ENCODE measurements at regions not wholly inside any gene's neighbourhood (a gene's known extent, or its start where the extent isn't known, plus 50 kb on each side); places are given as distances from the start of the nearest gene placed in this dataset.

- Histone ChIP-seq H3K36me3 (ENCODE audit: control insufficient read depth, insufficient read depth, low read length) (no peaks in the 10 kb centered on the region), H3K4me3 (ENCODE audit: insufficient read depth, low read depth, low read length) (no peak overlapping the region), H3K9me3 (ENCODE audit: control insufficient read depth, low read length) (no peaks in the 10 kb centered on the region), H3K4me1 (ENCODE audit: control insufficient read depth, insufficient read depth, low read length) (peaks cover 3% of the 10 kb centered on the region), H3K27ac (ENCODE audit: insufficient read depth, low read depth, low read length, poor library complexity, severe bottlenecking) (no peak overlapping the region), H3K27me3 (ENCODE audit: control insufficient read depth, insufficient read depth, low read length, poor library complexity, severe bottlenecking) (no peaks in the 10 kb centered on the region)
- 90% methylated on average over 4 of the region's 4 CpGs for WGBS, 2 experiments
These were observed 351.4 kb upstream of the NPVF start for GRCh38 chr7:25579778-25580075.

DNA sequence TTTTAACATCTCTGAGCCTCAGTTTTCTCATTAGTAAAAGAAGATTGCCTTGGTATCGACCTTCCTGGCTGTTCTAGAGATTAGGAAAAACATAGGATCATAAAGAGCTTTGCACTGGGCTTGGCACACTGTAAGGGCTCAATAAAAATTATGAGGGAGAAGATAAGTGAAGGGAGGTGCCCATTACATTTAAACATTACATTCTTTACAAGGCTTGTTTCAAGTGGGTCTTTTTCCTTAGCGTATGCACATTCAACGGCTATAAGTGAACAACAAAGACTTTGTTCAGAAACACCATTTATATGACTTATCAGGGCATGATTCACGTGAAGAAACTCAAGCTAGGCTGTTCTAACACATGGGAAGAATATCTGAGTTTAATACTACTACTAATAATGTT is 351.9 kb upstream of the NPVF start:
- WGBS, 2 experiments: 88 to 97% methylated on average over 4 of the region's 4 CpGs
- no peak overlapping the region for H3K4me3 ChIP-seq (ENCODE audit: insufficient read depth, low read depth, low read length)
- H3K27ac ChIP-seq (ENCODE audit: insufficient read depth, low read depth, low read length, poor library complexity, severe bottlenecking): no peak overlapping the region
- no peaks in the 10 kb centered on the region for H3K9me3 ChIP-seq (ENCODE audit: control insufficient read depth, low read length)
- no peaks in the 10 kb centered on the region for H3K27me3 ChIP-seq (ENCODE audit: control insufficient read depth, insufficient read depth, low read length, poor library complexity, severe bottlenecking)
- no peaks in the 10 kb centered on the region for H3K36me3 ChIP-seq (ENCODE audit: control insufficient read depth, insufficient read depth, low read length)
- H3K4me1 ChIP-seq (ENCODE audit: control insufficient read depth, insufficient read depth, low read length): peaks cover 3% of the 10 kb centered on the region

- H3K27me3 ChIP-seq (ENCODE audit: control insufficient read depth, insufficient read depth, low read length, poor library complexity, severe bottlenecking): no peaks in the 10 kb centered on the region
- H3K4me1 ChIP-seq (ENCODE audit: control insufficient read depth, insufficient read depth, low read length): peaks cover 3% of the 10 kb centered on the region
- H3K36me3 ChIP-seq (ENCODE audit: control insufficient read depth, insufficient read depth, low read length): no peaks in the 10 kb centered on the region
- H3K27ac ChIP-seq (ENCODE audit: insufficient read depth, low read depth, low read length, poor library complexity, severe bottlenecking): no peak overlapping the region
- H3K9me3 ChIP-seq (ENCODE audit: control insufficient read depth, low read length): no peaks in the 10 kb centered on the region
- WGBS, 2 experiments: 92 to 95% methylated on average over 2 of the region's 2 CpGs
- no peak overlapping the region for H3K4me3 ChIP-seq (ENCODE audit: insufficient read depth, low read depth, low read length)
These were observed 355.3 kb upstream of the NPVF start for GRCh38 chr7:25583621-25584020.

DNA sequence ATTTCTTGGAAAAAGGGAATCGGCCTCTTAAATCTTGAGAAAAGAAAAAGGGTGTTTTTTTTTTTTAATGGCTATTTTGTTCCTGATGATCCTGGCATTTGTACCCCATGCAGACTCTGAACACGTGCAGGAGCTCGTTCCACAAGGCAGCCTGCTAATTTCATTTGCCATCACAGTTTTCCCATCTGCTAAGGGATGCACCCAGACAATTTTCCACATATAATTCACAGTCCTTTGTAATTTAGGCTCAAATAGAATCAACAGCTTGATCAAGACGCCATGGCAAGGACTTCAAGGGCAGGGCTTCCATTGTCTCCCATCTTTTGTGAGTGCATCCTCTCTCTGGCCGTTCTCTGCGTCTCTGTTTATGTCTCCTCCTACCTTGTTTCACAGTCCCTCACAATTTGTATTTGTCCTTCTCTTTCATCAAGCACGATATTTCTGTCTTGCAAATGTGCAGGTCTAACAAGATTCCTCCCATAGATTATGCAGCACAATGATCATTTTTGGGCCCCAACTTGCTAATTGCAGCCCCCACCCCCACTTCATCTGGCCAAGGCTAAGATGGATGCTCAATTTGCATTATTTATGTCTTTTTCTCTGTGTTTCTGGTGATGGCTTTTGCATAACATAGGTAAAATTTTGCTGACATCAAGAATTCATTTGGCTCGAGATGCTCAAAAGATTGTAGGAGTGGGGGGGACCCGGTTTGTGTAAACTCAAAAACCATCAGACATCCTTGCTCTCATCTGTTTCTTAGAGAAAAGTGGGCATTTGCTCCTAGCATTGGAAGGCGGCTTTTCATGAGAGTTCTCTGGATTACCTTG is 356.0 kb upstream of the NPVF start:
- H3K27me3 ChIP-seq (ENCODE audit: control insufficient read depth, insufficient read depth, low read length, poor library complexity, severe bottlenecking): no peaks in the 10 kb centered on the region
- H3K9me3 ChIP-seq (ENCODE audit: control insufficient read depth, low read length): no peaks in the 10 kb centered on the region
- WGBS, 2 experiments: 85 to 90% methylated on average over 10 of the region's 10 CpGs
- H3K4me1 ChIP-seq (ENCODE audit: control insufficient read depth, insufficient read depth, low read length): peaks cover 2% of the 10 kb centered on the region
- H3K36me3 ChIP-seq (ENCODE audit: control insufficient read depth, insufficient read depth, low read length): no peaks in the 10 kb centered on the region
- H3K27ac ChIP-seq (ENCODE audit: insufficient read depth, low read depth, low read length, poor library complexity, severe bottlenecking): no peak overlapping the region
- no peak overlapping the region for H3K4me3 ChIP-seq (ENCODE audit: insufficient read depth, low read depth, low read length)

DNA sequence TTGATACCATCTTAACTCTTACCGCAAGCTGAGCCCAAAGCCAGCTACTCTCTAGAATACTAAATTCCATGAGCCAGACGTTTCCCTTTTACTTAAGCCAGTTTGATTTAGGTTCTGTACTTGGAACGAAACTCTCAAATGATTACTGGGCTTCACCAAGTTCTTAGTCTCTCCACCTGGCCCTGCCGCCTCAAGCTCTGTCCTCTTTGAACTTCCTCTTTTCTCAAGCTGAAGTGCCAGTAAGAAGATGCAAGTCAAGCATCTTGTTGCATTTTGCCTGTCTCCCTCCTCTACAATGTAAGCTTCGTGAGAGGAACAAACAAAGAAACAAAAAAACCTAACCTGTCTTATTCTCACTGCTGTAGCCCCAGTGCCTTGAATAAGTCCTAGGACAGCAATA is 358.2 kb upstream of the NPVF start:
- no peaks in the 10 kb centered on the region for H3K9me3 ChIP-seq (ENCODE audit: control insufficient read depth, low read length)
- no peaks in the 10 kb centered on the region for H3K4me1 ChIP-seq (ENCODE audit: control insufficient read depth, insufficient read depth, low read length)
- H3K4me3 ChIP-seq (ENCODE audit: insufficient read depth, low read depth, low read length): no peak overlapping the region
- H3K27ac ChIP-seq (ENCODE audit: insufficient read depth, low read depth, low read length, poor library complexity, severe bottlenecking): no peak overlapping the region
- whole genome bisulfite sequencing, 2 experiments: 91 to 95% methylated on average over 5 of the region's 5 CpGs
- no peaks in the 10 kb centered on the region for H3K27me3 ChIP-seq (ENCODE audit: control insufficient read depth, insufficient read depth, low read length, poor library complexity, severe bottlenecking)
- no peaks in the 10 kb centered on the region for H3K36me3 ChIP-seq (ENCODE audit: control insufficient read depth, insufficient read depth, low read length)

GRCh38 chr7:25594122-25594521 is 365.8 kb upstream of the NPVF start:
- H3K4me1 ChIP-seq (ENCODE audit: control insufficient read depth, insufficient read depth, low read length): no peaks in the 10 kb centered on the region
- no peak overlapping the region for H3K27ac ChIP-seq (ENCODE audit: insufficient read depth, low read depth, low read length, poor library complexity, severe bottlenecking)
- WGBS, 2 experiments: 90 to 98% methylated on average over 2 to 3 of the region's 3 CpGs

GRCh38 chr7:25594728-25595127 is 366.4 kb upstream of the NPVF start:
- H3K36me3 ChIP-seq (ENCODE audit: control insufficient read depth, insufficient read depth, low read length): no peaks in the 10 kb centered on the region
- no peaks in the 10 kb centered on the region for H3K9me3 ChIP-seq (ENCODE audit: control insufficient read depth, low read length)
- no peak overlapping the region for H3K27ac ChIP-seq (ENCODE audit: insufficient read depth, low read depth, low read length, poor library complexity, severe bottlenecking)
- WGBS, 2 experiments: 80 to 88% methylated on average over 2 of the region's 2 CpGs
- no peaks in the 10 kb centered on the region for H3K27me3 ChIP-seq (ENCODE audit: control insufficient read depth, insufficient read depth, low read length, poor library complexity, severe bottlenecking)
- H3K4me3 ChIP-seq (ENCODE audit: insufficient read depth, low read depth, low read length): no peak overlapping the region
- H3K4me1 ChIP-seq (ENCODE audit: control insufficient read depth, insufficient read depth, low read length): no peaks in the 10 kb centered on the region

More at GRCh38 chr7:25594122-25594521, 365.8 kb upstream of the NPVF start:
- Histone ChIP-seq H3K4me3 (ENCODE audit: insufficient read depth, low read depth, low read length) (no peak overlapping the region), H3K36me3 (ENCODE audit: control insufficient read depth, insufficient read depth, low read length) (no peaks in the 10 kb centered on the region), H3K27me3 (ENCODE audit: control insufficient read depth, insufficient read depth, low read length, poor library complexity, severe bottlenecking) (no peaks in the 10 kb centered on the region), H3K9me3 (ENCODE audit: control insufficient read depth, low read length) (no peaks in the 10 kb centered on the region)

- no peak overlapping the region for H3K27ac ChIP-seq (ENCODE audit: insufficient read depth, low read depth, low read length, poor library complexity, severe bottlenecking)
- no peaks in the 10 kb centered on the region for H3K36me3 ChIP-seq (ENCODE audit: control insufficient read depth, insufficient read depth, low read length)
- H3K9me3 ChIP-seq (ENCODE audit: control insufficient read depth, low read length): no peaks in the 10 kb centered on the region
- no peaks in the 10 kb centered on the region for H3K27me3 ChIP-seq (ENCODE audit: control insufficient read depth, insufficient read depth, low read length, poor library complexity, severe bottlenecking)
- no peak overlapping the region for H3K4me3 ChIP-seq (ENCODE audit: insufficient read depth, low read depth, low read length)
- no peaks in the 10 kb centered on the region for H3K4me1 ChIP-seq (ENCODE audit: control insufficient read depth, insufficient read depth, low read length)
- WGBS, 2 experiments: 90 to 100% methylated on average over 1 to 2 of the region's 2 CpGs
These were observed 367.7 kb upstream of the NPVF start for GRCh38 chr7:25595996-25596395.

DNA sequence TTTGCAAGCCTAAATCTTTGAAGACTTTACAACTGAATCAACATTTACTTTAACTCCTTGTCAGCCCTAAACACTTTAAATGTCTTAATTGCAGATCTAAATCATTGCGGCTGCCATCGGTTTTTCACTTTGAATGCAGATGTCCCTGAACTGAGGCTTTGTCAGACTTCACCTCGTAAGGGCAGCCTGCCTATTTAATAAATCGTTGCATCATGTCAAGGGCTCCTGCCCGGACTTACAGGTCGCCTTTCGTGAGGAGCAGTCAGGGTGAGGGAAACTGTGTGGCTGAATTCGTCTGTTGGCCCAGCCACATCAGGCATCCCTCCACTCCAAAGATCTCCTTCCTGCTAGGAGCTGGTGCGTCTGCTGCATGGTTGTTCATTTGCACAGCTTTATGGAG is 368.2 kb upstream of the NPVF start:
- H3K4me1 ChIP-seq (ENCODE audit: control insufficient read depth, insufficient read depth, low read length): no peaks in the 10 kb centered on the region
- no peak overlapping the region for H3K4me3 ChIP-seq (ENCODE audit: insufficient read depth, low read depth, low read length)
- no peaks in the 10 kb centered on the region for H3K27me3 ChIP-seq (ENCODE audit: control insufficient read depth, insufficient read depth, low read length, poor library complexity, severe bottlenecking)
- WGBS, 2 experiments: 91 to 94% methylated on average over 9 of the region's 9 CpGs
- no peak overlapping the region for H3K27ac ChIP-seq (ENCODE audit: insufficient read depth, low read depth, low read length, poor library complexity, severe bottlenecking)
- no peaks in the 10 kb centered on the region for H3K36me3 ChIP-seq (ENCODE audit: control insufficient read depth, insufficient read depth, low read length)
- no peaks in the 10 kb centered on the region for H3K9me3 ChIP-seq (ENCODE audit: control insufficient read depth, low read length)

GRCh38 chr7:25597946-25598345 is 369.7 kb upstream of the NPVF start:
- Histone ChIP-seq H3K9me3 (ENCODE audit: control insufficient read depth, low read length) (no peaks in the 10 kb centered on the region), H3K4me3 (ENCODE audit: insufficient read depth, low read depth, low read length) (no peak overlapping the region), H3K36me3 (ENCODE audit: control insufficient read depth, insufficient read depth, low read length) (no peaks in the 10 kb centered on the region), H3K27ac (ENCODE audit: insufficient read depth, low read depth, low read length, poor library complexity, severe bottlenecking) (no peak overlapping the region), H3K27me3 (ENCODE audit: control insufficient read depth, insufficient read depth, low read length, poor library complexity, severe bottlenecking) (no peaks in the 10 kb centered on the region), H3K4me1 (ENCODE audit: control insufficient read depth, insufficient read depth, low read length) (no peaks in the 10 kb centered on the region)
- WGBS, 2 experiments: 93 to 97% methylated on average over 5 of the region's 5 CpGs

DNA sequence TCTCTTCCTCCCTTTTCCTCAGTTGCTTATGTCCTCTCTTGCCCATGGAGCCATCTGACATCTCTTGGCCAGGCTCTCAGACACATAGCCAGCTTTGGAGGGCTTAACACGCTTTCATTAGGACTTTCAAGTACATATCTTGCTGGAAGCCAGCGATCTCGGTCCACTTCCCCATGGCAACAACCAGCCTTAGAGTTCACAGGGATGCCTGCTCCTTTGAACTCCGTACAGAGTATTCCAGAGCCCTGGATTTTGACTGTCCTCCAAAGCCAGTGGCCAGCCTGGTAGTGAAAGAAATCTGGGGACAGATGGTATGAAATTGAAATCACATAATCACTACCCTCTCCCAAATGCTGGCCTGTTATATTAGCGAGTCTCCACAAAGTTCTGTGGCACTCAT is 370.5 kb upstream of the NPVF start:
- no peaks in the 10 kb centered on the region for H3K36me3 ChIP-seq (ENCODE audit: control insufficient read depth, insufficient read depth, low read length)
- H3K9me3 ChIP-seq (ENCODE audit: control insufficient read depth, low read length): no peaks in the 10 kb centered on the region
- no peak overlapping the region for H3K4me3 ChIP-seq (ENCODE audit: insufficient read depth, low read depth, low read length)
- H3K27me3 ChIP-seq (ENCODE audit: control insufficient read depth, insufficient read depth, low read length, poor library complexity, severe bottlenecking): no peaks in the 10 kb centered on the region
- WGBS, 2 experiments: 94 to 95% methylated on average over 5 of the region's 5 CpGs
- H3K27ac ChIP-seq (ENCODE audit: insufficient read depth, low read depth, low read length, poor library complexity, severe bottlenecking): no peak overlapping the region
- no peaks in the 10 kb centered on the region for H3K4me1 ChIP-seq (ENCODE audit: control insufficient read depth, insufficient read depth, low read length)
